Astrocyte of the spinal cord (primary cell): ENCODE measurements at regions not wholly inside any gene's neighbourhood (a gene's known extent, or its start where the extent isn't known, plus 50 kb on each side); places are given as distances from the start of the nearest gene placed in this dataset.

Source experiments
- DNase-seq: peaks from one replicate; pipeline ENCODE4 v3.0.0; 2011; ENCODE audit warnings: low read depth, low spot score
- H3K4me3 ChIP-seq: 2 replicates; pipeline ENCODE4 v1.5.1; 2011; ENCODE audit warnings: low read depth, mild to moderate bottlenecking, low read length, moderate library complexity
- CTCF ChIP-seq: IDR thresholded peaks from 2 replicates; pipeline ENCODE4 v1.5.1; 2012; ENCODE audit warnings: low read depth, mild to moderate bottlenecking, low read length, inconsistent platforms
- in situ Hi-C: cut with HindIII; loops from 2 replicates; pipeline ENCODE4 v1.10.0; 2017; ENCODE audit warnings: low sequenced_read_pairs

- in situ Hi-C loops: no loop called here
- H3K4me3 ChIP-seq: no peak overlapping the region
- TF ChIP-seq CTCF: no peak
- DNase-seq: no peak
These were observed 476.3 kb downstream of the SIPA1L2 start for GRCh38 chr1:232153652-232154051.

- in situ Hi-C loops: no loop called here
- no peak overlapping the region for H3K4me3 ChIP-seq
- TF ChIP-seq CTCF: no peak
- no peak for DNase-seq
These were observed 479.0 kb downstream of the SIPA1L2 start for GRCh38 chr1:232150770-232151548.

- no peak overlapping the region for H3K4me3 ChIP-seq
- in situ Hi-C loops: no loop called here
- DNase-seq: peak; percentile 71
- no peak for TF ChIP-seq CTCF
These were observed 480.4 kb downstream of the SIPA1L2 start for GRCh38 chr1:232149287-232150201.

- no peak overlapping the region for H3K4me3 ChIP-seq
- no peak for DNase-seq
- TF ChIP-seq CTCF: no peak
- in situ Hi-C loops: no loop called here
These were observed 482.7 kb downstream of the SIPA1L2 start for GRCh38 chr1:232147215-232147614.

- in situ Hi-C loops: no loop called here
- no peak overlapping the region for H3K4me3 ChIP-seq
- no peak for DNase-seq
- no peak for TF ChIP-seq CTCF
These were observed 483.4 kb downstream of the SIPA1L2 start for GRCh38 chr1:232146514-232146913.

GRCh38 chr1:232145768-232146167 is 484.2 kb downstream of the SIPA1L2 start:
- DNase-seq: no peak
- H3K4me3 ChIP-seq: no peak overlapping the region
- in situ Hi-C loops: no loop called here
- TF ChIP-seq CTCF: no peak
